ENCODE measurements at regions not wholly inside any gene's neighbourhood (a gene's known extent, or its start where the extent isn't known, plus 50 kb on each side); places are given as distances from the start of the nearest gene placed in this dataset.
"Not testable (repeated sequence)": the region's sequence is repeated elsewhere in the genome, so short reads cannot be mapped to it uniquely, and the experiment has no call there.

GRCh38 chr2:110028411-110028810, 87.2 kb downstream of the MALL start:
- TF ChIP-seq, protein P1, sequence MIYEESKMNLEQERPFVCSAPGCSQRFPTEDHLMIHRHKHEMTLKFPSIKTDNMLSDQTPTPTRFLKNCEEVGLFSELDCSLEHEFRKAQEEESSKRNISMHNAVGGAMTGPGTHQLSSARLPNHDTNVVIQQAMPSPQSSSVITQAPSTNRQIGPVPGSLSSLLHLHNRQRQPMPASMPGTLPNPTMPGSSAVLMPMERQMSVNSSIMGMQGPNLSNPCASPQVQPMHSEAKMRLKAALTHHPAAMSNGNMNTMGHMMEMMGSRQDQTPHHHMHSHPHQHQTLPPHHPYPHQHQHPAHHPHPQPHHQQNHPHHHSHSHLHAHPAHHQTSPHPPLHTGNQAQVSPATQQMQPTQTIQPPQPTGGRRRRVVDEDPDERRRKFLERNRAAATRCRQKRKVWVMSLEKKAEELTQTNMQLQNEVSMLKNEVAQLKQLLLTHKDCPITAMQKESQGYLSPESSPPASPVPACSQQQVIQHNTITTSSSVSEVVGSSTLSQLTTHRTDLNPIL (CRISPR knock-in tag; IDR thresholded peaks at IDR 0.05; ENCODE audit: low read depth), result not testable (repeated sequence)
- TF ChIP-seq RARB (CRISPR knock-in tag; IDR thresholded peaks at IDR 0.05); ZFP3 (CRISPR knock-in tag; IDR thresholded peaks at IDR 0.05); ZC3H10 (CRISPR knock-in tag; IDR thresholded peaks at IDR 0.05); TOX (CRISPR knock-in tag; IDR thresholded peaks at IDR 0.05; ENCODE audit: borderline replicate concordance); ZNF70 (CRISPR knock-in tag; IDR thresholded peaks at IDR 0.05); ESRRG (CRISPR knock-in tag; IDR thresholded peaks at IDR 0.05); ZFP30 (CRISPR knock-in tag; IDR thresholded peaks at IDR 0.05): not testable (repeated sequence)
- TF ChIP-seq, protein P2, sequence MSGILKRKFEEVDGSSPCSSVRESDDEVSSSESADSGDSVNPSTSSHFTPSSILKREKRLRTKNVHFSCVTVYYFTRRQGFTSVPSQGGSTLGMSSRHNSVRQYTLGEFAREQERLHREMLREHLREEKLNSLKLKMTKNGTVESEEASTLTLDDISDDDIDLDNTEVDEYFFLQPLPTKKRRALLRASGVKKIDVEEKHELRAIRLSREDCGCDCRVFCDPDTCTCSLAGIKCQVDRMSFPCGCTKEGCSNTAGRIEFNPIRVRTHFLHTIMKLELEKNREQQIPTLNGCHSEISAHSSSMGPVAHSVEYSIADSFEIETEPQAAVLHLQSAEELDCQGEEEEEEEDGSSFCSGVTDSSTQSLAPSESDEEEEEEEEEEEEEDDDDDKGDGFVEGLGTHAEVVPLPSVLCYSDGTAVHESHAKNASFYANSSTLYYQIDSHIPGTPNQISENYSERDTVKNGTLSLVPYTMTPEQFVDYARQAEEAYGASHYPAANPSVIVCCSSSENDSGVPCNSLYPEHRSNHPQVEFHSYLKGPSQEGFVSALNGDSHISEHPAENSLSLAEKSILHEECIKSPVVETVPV (CRISPR knock-in tag; IDR thresholded peaks at IDR 0.05), result not testable (repeated sequence)
